Bronchial epithelial cell (primary cell): ENCODE measurements at regions not wholly inside any gene's neighbourhood (a gene's known extent, or its start where the extent isn't known, plus 50 kb on each side); places are given as distances from the start of the nearest gene placed in this dataset.

Experiments
- DNase-seq: peaks from one replicate; pipeline ENCODE4 v3.0.0-alpha.2; 2010; ENCODE audit warnings: low read depth
- FAIRE-seq: peaks from 2 replicates; lab custom pipeline; 2011; peaks lifted over from hg19 to GRCh38; lab: Jason Lieb, UNC
- H3K27me3 ChIP-seq: 2 replicates; pipeline ENCODE4 v1.5.1; 2011; ENCODE audit warnings: low read length; ENCODE audit not compliant: control insufficient read depth, insufficient read depth
- H3K36me3 ChIP-seq: 2 replicates; pipeline ENCODE4 v1.5.1; 2011; ENCODE audit warnings: low read length; ENCODE audit not compliant: control insufficient read depth, insufficient read depth
- H3K4me3 ChIP-seq: 2 replicates; pipeline ENCODE4 v1.5.1; 2011; ENCODE audit warnings: mild to moderate bottlenecking, low read depth, low read length, control low read depth
- CTCF ChIP-seq: IDR thresholded peaks from 2 replicates; pipeline ENCODE4 v1.5.1; 2011; ENCODE audit warnings: mild to moderate bottlenecking, moderate library complexity, low read length, control low read depth, inconsistent platforms; ENCODE audit not compliant: insufficient read depth, severe bottlenecking

GRCh38 chr6:153275997-153276396, 144.9 kb upstream of the RGS17 start:
- Histone ChIP-seq H3K27me3 (no peaks in the 10 kb centered on the region), H3K36me3 (no peaks in the 10 kb centered on the region), H3K4me3 (no peak overlapping the region)
- TF ChIP-seq CTCF: no peak
- DNase-seq (no peak), FAIRE-seq (no peak)

- Histone ChIP-seq H3K4me3 (no peak overlapping the region), H3K27me3 (no peaks in the 10 kb centered on the region), H3K36me3 (no peaks in the 10 kb centered on the region)
- FAIRE-seq (no peak), DNase-seq (no peak)
- no peak for TF ChIP-seq CTCF
These were observed 141.3 kb upstream of the RGS17 start for GRCh38 chr6:153272201-153272980.

- DNase-seq (no peak), FAIRE-seq (no peak)
- Histone ChIP-seq H3K36me3 (no peaks in the 10 kb centered on the region), H3K27me3 (no peaks in the 10 kb centered on the region), H3K4me3 (no peak overlapping the region)
- TF ChIP-seq CTCF: no peak
These were observed 132.4 kb upstream of the RGS17 start for GRCh38 chr6:153263489-153263888.

- no peak overlapping the region for H3K4me3 ChIP-seq
- TF ChIP-seq CTCF: no peak
- DNase-seq: no peak
- FAIRE-seq: no peak
- H3K27me3 ChIP-seq: no peaks in the 10 kb centered on the region
- no peaks in the 10 kb centered on the region for H3K36me3 ChIP-seq
These were observed 120.2 kb upstream of the RGS17 start for GRCh38 chr6:153251326-153251725.

- no peak for FAIRE-seq
- TF ChIP-seq CTCF: no peak
- no peak for DNase-seq
- Histone ChIP-seq H3K4me3 (no peak overlapping the region), H3K27me3 (no peaks in the 10 kb centered on the region), H3K36me3 (no peaks in the 10 kb centered on the region)
These were observed 106.6 kb upstream of the RGS17 start for GRCh38 chr6:153237670-153238069.
